H1 (cell line): ENCODE measurements at regions not wholly inside any gene's neighbourhood (a gene's known extent, or its start where the extent isn't known, plus 50 kb on each side); places are given as distances from the start of the nearest gene placed in this dataset.

Experiments
- ASH2L ChIP-seq: fragments of 200-600, 300-600 bp; sonication (generic); IDR thresholded peaks from one replicate; pipeline ENCODE4 v1.7.1; 2017; ENCODE audit warnings: low read length
- CEBPB ChIP-seq: IDR thresholded peaks from 2 replicates; pipeline ENCODE4 v1.6.1; 2012; ENCODE audit warnings: low read depth, low read length
- CHD2 ChIP-seq: IDR thresholded peaks from 2 replicates; pipeline ENCODE4 v1.6.1; 2012; ENCODE audit warnings: low read length, improper control_type of control experiment
- EZH2 ChIP-seq: fragments of 200-600 bp; sonication (generic); IDR thresholded peaks from 2 replicates; pipeline ENCODE4 v1.7.1; 2012; ENCODE audit warnings: low read depth, mild to moderate bottlenecking, moderate library complexity, low read length, inconsistent platforms; ENCODE audit not compliant: severe bottlenecking
- MAFK ChIP-seq: IDR thresholded peaks from 2 replicates; pipeline ENCODE4 v1.6.1; 2012; ENCODE audit warnings: low read depth, mild to moderate bottlenecking, improper control_type of control experiment, low read length
- MAX ChIP-seq: IDR thresholded peaks from 2 replicates; pipeline ENCODE4 v1.6.1; 2012; ENCODE audit warnings: inconsistent platforms
- NRF1 ChIP-seq: IDR thresholded peaks from 2 replicates; pipeline ENCODE4 v1.6.1; 2011; ENCODE audit warnings: mild to moderate bottlenecking, low read depth, low read length, improper control_type of control experiment
- RAD21 ChIP-seq, 2 experiments: IDR thresholded peaks in 1 of 2; conservative IDR thresholded peaks in 1 of 2; 2 replicates each; pipeline ENCODE4 v1.6.1; 2011; ENCODE audit warnings: low read depth in 2 of 2, low read length in 2 of 2, improper control_type of control experiment in 1 of 2, inconsistent platforms in 1 of 2, mild to moderate bottlenecking in 1 of 2, moderate library complexity in 1 of 2
- SIN3A ChIP-seq, 2 experiments: IDR thresholded peaks in 1 of 2; conservative IDR thresholded peaks in 1 of 2; 2 replicates each; pipeline ENCODE4 v1.6.1; 2011 to 2012; ENCODE audit warnings: low read length in 2 of 2, improper control_type of control experiment in 1 of 2, low read depth in 1 of 2, mild to moderate bottlenecking in 1 of 2
- TAF1 ChIP-seq: IDR thresholded peaks from 2 replicates; pipeline ENCODE4 v1.6.1; 2011; ENCODE audit warnings: mild to moderate bottlenecking, low read depth, low read length
- ZNF274 ChIP-seq: IDR thresholded peaks from 2 replicates; pipeline ENCODE4 v1.7.0; 2012; ENCODE audit warnings: low read length, borderline replicate concordance; ENCODE audit errors: extremely low read depth
- TF ChIP-seq, protein P1 (sequence below), 3 experiments: IDR thresholded peaks; 1 replicate in 2 of 3; 2 replicates in 1 of 3; pipeline versions ENCODE4 v1.5.1 to v1.6.1; 2011; ENCODE audit warnings: low read length in 3 of 3, mild to moderate bottlenecking in 3 of 3, inconsistent platforms in 2 of 3, low read depth in 1 of 3, moderate library complexity in 1 of 3; ENCODE audit not compliant: insufficient read depth in 1 of 3; ENCODE audit errors: control extremely low read depth in 1 of 3

DNA sequence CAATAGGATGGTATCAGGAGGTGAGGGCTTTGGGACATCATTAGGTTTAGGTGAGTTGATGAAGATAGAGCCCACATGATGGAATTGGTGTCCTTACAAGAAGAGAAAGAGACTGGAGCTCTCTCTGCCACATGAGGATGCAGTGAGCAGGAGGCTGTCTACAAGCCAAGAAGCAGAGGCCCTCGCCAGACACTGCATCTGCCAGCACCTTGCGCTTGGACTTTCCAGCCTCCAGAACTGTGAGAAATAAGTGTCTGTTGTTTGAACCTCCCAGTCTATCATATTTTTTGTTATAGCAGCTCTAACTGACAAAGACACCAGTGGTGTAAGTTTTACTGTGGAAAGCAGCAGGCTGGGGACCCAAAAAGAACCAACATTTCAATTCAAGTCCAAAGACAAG is 571.1 kb upstream of the ID2 start:
- TF ChIP-seq CEBPB (no peak), ASH2L (no peak), ZNF274 (no peak), SIN3A (conservative IDR thresholded peaks at IDR 0.05 in 1 of 2, IDR thresholded peaks at IDR 0.05 in 1 of 2; ENCODE audit: low read depth in 1 of 2, low read length in 2 of 2) (no peak), CHD2 (no peak), MAX (no peak), EZH2 (no peak), TAF1 (no peak), MAFK (no peak), NRF1 (no peak), RAD21 (IDR thresholded peaks at IDR 0.05 in 1 of 2, conservative IDR thresholded peaks at IDR 0.05 in 1 of 2; ENCODE audit: low read depth in 2 of 2, low read length in 2 of 2) (no peak)
- TF ChIP-seq, protein P1, sequence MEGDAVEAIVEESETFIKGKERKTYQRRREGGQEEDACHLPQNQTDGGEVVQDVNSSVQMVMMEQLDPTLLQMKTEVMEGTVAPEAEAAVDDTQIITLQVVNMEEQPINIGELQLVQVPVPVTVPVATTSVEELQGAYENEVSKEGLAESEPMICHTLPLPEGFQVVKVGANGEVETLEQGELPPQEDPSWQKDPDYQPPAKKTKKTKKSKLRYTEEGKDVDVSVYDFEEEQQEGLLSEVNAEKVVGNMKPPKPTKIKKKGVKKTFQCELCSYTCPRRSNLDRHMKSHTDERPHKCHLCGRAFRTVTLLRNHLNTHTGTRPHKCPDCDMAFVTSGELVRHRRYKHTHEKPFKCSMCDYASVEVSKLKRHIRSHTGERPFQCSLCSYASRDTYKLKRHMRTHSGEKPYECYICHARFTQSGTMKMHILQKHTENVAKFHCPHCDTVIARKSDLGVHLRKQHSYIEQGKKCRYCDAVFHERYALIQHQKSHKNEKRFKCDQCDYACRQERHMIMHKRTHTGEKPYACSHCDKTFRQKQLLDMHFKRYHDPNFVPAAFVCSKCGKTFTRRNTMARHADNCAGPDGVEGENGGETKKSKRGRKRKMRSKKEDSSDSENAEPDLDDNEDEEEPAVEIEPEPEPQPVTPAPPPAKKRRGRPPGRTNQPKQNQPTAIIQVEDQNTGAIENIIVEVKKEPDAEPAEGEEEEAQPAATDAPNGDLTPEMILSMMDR (IDR thresholded peaks at IDR 0.05; ENCODE audit: control extremely low read depth in 1 of 3, insufficient read depth in 1 of 3, low read depth in 1 of 3, low read length in 3 of 3): no peak
